ENCODE measurements at regions not wholly inside any gene's neighbourhood (a gene's known extent, or its start where the extent isn't known, plus 50 kb on each side); places are given as distances from the start of the nearest gene placed in this dataset.

DNA sequence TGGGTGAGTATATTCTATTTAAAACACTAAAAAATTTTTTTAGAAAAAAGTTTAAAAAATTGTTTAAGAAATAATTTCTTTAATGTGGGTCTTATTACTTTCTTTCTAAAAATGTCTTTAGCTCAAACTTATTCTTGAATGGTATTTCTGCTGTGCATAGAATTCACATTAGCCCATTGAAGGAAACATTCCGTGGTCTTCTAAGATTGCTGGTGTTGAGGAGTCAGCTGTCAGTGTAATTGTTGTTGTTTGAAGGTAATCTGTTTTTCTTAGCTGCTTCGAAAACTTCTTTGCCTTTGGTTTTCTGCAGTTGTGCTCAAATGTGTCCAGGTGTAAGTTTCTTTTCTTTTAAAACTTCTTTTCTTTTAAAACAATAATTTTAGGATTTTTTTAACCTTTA, 85.4 kb upstream of the KLF12 start:
- TF ChIP-seq, protein P1, sequence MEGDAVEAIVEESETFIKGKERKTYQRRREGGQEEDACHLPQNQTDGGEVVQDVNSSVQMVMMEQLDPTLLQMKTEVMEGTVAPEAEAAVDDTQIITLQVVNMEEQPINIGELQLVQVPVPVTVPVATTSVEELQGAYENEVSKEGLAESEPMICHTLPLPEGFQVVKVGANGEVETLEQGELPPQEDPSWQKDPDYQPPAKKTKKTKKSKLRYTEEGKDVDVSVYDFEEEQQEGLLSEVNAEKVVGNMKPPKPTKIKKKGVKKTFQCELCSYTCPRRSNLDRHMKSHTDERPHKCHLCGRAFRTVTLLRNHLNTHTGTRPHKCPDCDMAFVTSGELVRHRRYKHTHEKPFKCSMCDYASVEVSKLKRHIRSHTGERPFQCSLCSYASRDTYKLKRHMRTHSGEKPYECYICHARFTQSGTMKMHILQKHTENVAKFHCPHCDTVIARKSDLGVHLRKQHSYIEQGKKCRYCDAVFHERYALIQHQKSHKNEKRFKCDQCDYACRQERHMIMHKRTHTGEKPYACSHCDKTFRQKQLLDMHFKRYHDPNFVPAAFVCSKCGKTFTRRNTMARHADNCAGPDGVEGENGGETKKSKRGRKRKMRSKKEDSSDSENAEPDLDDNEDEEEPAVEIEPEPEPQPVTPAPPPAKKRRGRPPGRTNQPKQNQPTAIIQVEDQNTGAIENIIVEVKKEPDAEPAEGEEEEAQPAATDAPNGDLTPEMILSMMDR (IDR thresholded peaks at IDR 0.05 in 4 of 5, conservative IDR thresholded peaks at IDR 0.05 in 1 of 5) = no peak
- TF ChIP-seq POLR2A (IDR thresholded peaks at IDR 0.05) = no peak

DNA sequence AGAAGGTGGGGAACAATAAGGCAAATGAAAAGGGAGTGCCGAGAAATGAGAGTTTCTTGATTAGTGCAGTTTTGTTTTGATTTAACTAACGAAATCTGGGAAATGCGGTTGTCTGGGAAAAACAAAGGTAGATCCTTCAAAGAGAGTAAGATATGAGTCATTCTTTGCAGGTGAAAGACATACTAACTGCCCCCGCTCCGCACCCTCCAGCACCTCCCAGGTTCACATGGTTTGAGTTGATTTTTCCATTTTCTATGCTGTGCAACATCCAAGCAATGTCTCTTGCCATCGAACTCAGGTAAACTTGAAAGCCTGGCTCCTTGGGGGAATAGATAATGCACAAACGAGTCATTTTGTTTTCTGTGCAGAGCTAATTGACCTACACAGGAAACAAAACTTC, 84.1 kb upstream of the KLF12 start:
- no peak for DNase-seq
- intact Hi-C loops (cut with DNase I; ENCODE audit: low total_unique reads) (no loop called here), in situ Hi-C loops (cut with MboI; ENCODE audit: low sequenced_read_pairs in 4 of 4) (no loop called here)
- Histone ChIP-seq H3K9me3 (no peaks in the 10 kb centered on the region), H3K4me3 (no peak overlapping the region), H3K36me3 (no peaks in the 10 kb centered on the region), H3K4me1 (no peaks in the 10 kb centered on the region), H3K27me3 (no peaks in the 10 kb centered on the region), H3K27ac (no peak overlapping the region)
- TF ChIP-seq, protein P1 (IDR thresholded peaks at IDR 0.05 in 4 of 5, conservative IDR thresholded peaks at IDR 0.05 in 1 of 5) = no peak
- no peak for TF ChIP-seq POLR2A (IDR thresholded peaks at IDR 0.05)
- no peak for ATAC-seq

More for the DNA sequence above, 85.4 kb upstream of the KLF12 start:
- H3K4me3 ChIP-seq = no peak overlapping the region
- DNase-seq (no peak), ATAC-seq (no peak)
- no peaks in the 10 kb centered on the region for H3K9me3 ChIP-seq
- no peaks in the 10 kb centered on the region for H3K27me3 ChIP-seq
- intact Hi-C loops (cut with DNase I; ENCODE audit: low total_unique reads) = no loop called here
- no peak overlapping the region for H3K27ac ChIP-seq
- in situ Hi-C loops (cut with MboI; ENCODE audit: low sequenced_read_pairs in 4 of 4) = no loop called here
- no peaks in the 10 kb centered on the region for H3K36me3 ChIP-seq
- H3K4me1 ChIP-seq = no peaks in the 10 kb centered on the region

DNA sequence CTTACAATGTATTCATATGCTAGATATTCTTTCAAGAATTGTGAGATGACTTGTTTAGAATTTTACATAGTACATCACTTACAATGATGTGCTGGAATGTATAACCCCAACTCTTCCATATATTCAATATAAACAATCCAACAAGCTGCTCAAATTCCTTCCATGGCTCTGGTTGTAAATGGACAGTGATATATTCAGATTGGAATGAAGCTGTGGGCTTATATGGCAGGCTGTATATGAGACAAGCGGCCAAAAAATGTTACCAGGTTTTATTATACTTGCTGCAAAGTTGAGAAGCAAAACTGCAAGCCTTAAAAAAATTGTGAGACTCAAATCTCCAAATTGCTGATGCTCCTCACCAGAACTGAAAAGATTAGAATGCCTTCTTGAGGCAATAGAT, 83.6 kb upstream of the KLF12 start:
- H3K36me3 ChIP-seq = no peaks in the 10 kb centered on the region
- intact Hi-C loops (cut with DNase I; ENCODE audit: low total_unique reads) (no loop called here), in situ Hi-C loops (cut with MboI; ENCODE audit: low sequenced_read_pairs in 4 of 4) (no loop called here)
- ATAC-seq (no peak), DNase-seq (no peak)
- no peaks in the 10 kb centered on the region for H3K9me3 ChIP-seq
- H3K27ac ChIP-seq = no peak overlapping the region
- no peak overlapping the region for H3K4me3 ChIP-seq
- no peaks in the 10 kb centered on the region for H3K27me3 ChIP-seq
- H3K4me1 ChIP-seq = no peaks in the 10 kb centered on the region
- TF ChIP-seq, protein P1 (IDR thresholded peaks at IDR 0.05 in 4 of 5, conservative IDR thresholded peaks at IDR 0.05 in 1 of 5) = no peak
- TF ChIP-seq POLR2A (IDR thresholded peaks at IDR 0.05) = no peak

DNA sequence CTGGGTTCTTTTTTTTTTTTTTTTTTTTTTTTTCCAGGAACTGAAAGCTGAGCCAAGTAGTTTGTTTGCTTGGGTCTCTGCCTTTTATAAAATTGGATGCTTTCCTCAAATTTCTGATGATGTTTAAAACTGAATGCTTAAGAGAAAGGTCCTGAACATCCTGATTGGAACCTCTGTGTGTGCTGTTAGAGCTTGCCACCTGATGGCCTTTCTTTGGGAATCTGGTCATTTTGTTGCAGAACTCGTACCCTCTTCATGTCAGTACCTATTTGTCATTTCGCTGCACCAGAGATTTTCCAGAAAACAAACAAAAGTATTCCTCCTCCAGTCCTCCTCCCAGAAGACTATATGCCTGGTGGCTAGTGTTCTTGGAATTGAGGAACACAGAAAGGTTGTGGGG, 81.2 kb upstream of the KLF12 start:
- ATAC-seq = no peak
- Histone ChIP-seq H3K27me3 (no peaks in the 10 kb centered on the region), H3K9me3 (no peaks in the 10 kb centered on the region), H3K27ac (no peak overlapping the region), H3K4me3 (no peak overlapping the region), H3K36me3 (no peaks in the 10 kb centered on the region), H3K4me1 (peaks cover 0 to 5% of the 10 kb centered on the region in 2 donors)
- TF ChIP-seq, protein P1 (IDR thresholded peaks at IDR 0.05 in 4 of 5, conservative IDR thresholded peaks at IDR 0.05 in 1 of 5) = no peak
- TF ChIP-seq POLR2A (IDR thresholded peaks at IDR 0.05) = no peak
- in situ Hi-C loops (cut with MboI; ENCODE audit: low sequenced_read_pairs in 4 of 4) (no loop called here), intact Hi-C loops (cut with DNase I; ENCODE audit: low total_unique reads) (no loop called here)
- DNase-seq = no peak

DNA sequence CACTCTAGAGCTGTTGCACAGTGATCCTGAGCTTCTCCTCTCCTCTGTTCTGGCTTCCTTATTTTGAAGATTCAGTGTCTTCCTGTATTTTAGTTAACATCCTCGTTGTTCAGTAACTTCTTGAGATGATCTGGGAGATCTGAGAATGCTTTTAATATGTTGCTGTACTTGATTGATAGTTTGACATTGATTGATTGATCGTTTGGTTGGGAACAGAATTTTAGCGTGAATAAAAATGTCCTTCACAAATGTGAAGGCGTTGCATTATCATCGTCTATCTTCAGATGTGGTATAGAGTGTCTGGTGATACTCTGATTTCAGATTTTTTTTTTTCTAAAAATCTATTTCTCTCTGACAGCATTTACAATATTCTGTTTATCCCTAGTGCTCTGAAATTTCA, 80.1 kb upstream of the KLF12 start:
- H3K27ac ChIP-seq = no peak overlapping the region
- no peak overlapping the region for H3K4me3 ChIP-seq
- DNase-seq (no peak), ATAC-seq (no peak)
- intact Hi-C loops (cut with DNase I; ENCODE audit: low total_unique reads) (no loop called here), in situ Hi-C loops (cut with MboI; ENCODE audit: low sequenced_read_pairs in 4 of 4) (no loop called here)
- H3K9me3 ChIP-seq = no peaks in the 10 kb centered on the region
- no peaks in the 10 kb centered on the region for H3K36me3 ChIP-seq
- TF ChIP-seq, protein P1 (IDR thresholded peaks at IDR 0.05 in 4 of 5, conservative IDR thresholded peaks at IDR 0.05 in 1 of 5) = no peak
- no peak for TF ChIP-seq POLR2A (IDR thresholded peaks at IDR 0.05)
- H3K4me1 ChIP-seq = peaks cover 0 to 5% of the 10 kb centered on the region in 2 donors
- H3K27me3 ChIP-seq = no peaks in the 10 kb centered on the region

Data from gastrocnemius medialis (tissue), 4 donors.